Hepatocyte (in vitro differentiated cells): ENCODE measurements at regions not wholly inside any gene's neighbourhood (a gene's known extent, or its start where the extent isn't known, plus 50 kb on each side); places are given as distances from the start of the nearest gene placed in this dataset.

Source experiments
- EZH2 ChIP-seq: fragments of 200-600 bp; sonication (generic); IDR thresholded peaks from 2 replicates; pipeline ENCODE4 v1.6.1; 2016; ENCODE audit warnings: antibody characterized with exemption, mild to moderate bottlenecking, borderline replicate concordance
- EZH2phosphoT487 ChIP-seq: fragments of 200-600 bp; sonication (generic); IDR thresholded peaks from one replicate; pipeline ENCODE4 v1.6.1; 2018; ENCODE audit warnings: antibody characterized with exemption, mild to moderate bottlenecking, low read depth, moderate library complexity; ENCODE audit not compliant: unreplicated experiment, severe bottlenecking
- TF ChIP-seq, protein P1 (sequence below): fragments of 200-600 bp; sonication (generic); IDR thresholded peaks from 2 replicates; pipeline ENCODE4 v1.5.1; 2016; ENCODE audit warnings: antibody characterized with exemption, mild to moderate bottlenecking; ENCODE audit not compliant: poor library complexity

DNA sequence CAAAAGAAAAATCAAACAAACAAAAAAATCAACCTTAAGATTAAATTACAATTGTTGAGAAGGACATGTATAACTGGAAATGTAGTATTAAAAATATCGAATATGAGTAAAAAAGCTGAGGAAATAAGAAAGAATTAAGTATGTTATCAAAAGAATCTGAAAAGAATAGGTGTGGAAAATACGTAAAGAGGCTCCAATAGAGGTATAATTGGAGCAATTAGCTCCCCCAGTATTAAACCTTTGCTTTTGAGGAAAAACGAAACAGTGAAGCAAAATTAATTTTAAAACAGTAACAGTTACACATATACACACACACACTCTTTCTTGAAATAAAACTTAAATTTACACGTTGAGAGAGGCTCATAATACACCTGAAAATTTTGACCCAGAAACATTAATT, 578.7 kb upstream of the ADAMTS16 start:
- TF ChIP-seq, protein P1, sequence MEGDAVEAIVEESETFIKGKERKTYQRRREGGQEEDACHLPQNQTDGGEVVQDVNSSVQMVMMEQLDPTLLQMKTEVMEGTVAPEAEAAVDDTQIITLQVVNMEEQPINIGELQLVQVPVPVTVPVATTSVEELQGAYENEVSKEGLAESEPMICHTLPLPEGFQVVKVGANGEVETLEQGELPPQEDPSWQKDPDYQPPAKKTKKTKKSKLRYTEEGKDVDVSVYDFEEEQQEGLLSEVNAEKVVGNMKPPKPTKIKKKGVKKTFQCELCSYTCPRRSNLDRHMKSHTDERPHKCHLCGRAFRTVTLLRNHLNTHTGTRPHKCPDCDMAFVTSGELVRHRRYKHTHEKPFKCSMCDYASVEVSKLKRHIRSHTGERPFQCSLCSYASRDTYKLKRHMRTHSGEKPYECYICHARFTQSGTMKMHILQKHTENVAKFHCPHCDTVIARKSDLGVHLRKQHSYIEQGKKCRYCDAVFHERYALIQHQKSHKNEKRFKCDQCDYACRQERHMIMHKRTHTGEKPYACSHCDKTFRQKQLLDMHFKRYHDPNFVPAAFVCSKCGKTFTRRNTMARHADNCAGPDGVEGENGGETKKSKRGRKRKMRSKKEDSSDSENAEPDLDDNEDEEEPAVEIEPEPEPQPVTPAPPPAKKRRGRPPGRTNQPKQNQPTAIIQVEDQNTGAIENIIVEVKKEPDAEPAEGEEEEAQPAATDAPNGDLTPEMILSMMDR = no peak
- TF ChIP-seq EZH2 (no peak), EZH2phosphoT487 (no peak)
